ENCODE measurements at regions not wholly inside any gene's neighbourhood (a gene's known extent, or its start where the extent isn't known, plus 50 kb on each side); places are given as distances from the start of the nearest gene placed in this dataset.

GRCh38 chr10:109474812-109475211 lies 448.5 kb downstream of the XPNPEP1 start:
- DNase-seq, result no peak

- DNase-seq, result no peak
Measured at GRCh38 chr10:109474261-109474660, 449.1 kb downstream of the XPNPEP1 start.

GRCh38 chr10:109467551-109467950 lies 455.8 kb downstream of the XPNPEP1 start:
- no peak for DNase-seq

DNA sequence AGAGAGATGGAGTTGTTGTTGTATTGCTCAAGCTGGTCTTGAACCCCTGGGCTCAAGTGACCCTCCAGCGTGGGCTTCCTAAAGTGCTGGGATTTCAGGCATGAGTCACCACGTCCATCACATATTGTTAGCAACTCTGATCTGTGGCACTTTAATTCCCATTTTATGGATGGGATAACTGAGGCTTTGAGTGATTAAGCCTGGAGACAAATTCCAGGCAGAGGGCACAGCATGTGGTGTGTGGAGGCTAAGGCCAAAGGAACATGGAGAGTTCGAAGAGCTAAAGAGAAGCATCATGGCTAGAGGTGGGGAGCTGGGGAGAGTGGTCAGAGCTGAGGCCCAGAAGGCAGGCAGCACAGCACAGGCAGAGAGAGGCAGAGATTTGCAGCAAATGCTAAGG lies 458.4 kb downstream of the XPNPEP1 start:
- DNase-seq, result no peak

GRCh38 chr10:109457302-109457638 lies 466.0 kb downstream of the XPNPEP1 start:
- DNase-seq, result no peak

DNA sequence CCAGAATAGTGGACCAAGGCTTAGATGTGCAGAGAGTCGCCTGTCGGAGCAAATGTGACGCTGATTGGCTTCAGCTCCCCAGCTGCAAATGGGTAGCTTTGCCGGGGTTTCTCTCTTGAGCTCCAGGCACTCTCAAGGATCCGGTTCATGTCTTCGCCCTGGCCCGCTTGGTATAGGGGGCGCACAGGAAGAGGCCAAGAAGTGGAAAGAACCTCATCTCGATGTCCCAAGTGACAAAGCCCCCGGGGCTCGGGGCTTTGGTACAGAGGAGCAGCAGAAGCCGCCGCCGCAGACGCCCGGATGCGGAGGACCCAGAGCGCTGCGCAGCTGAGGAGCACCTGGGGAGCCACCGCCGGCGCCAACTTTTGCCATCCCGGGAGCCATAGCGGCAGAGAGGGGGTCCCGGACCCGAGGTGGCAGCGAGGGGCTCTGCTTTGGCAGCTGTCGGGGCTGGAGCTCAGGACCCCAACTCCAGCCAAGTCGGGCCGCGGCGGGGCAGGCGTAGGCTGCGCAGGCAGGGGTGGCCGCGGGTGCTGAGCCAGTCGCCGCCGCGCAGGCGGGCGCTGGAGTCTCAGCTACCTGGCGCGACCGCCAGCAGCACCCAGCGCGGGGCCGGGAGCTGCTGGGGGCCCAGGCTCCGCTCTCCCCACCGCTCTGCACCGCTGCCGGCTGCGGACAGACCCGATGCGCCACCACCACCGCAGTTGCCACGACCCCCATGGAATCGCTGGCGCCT lies 466.6 kb downstream of the XPNPEP1 start:
- no peak for DNase-seq

GRCh38 chr10:109454691-109455090 lies 468.6 kb downstream of the XPNPEP1 start:
- DNase-seq, result no peak

- no peak for DNase-seq
Measured at GRCh38 chr10:109451879-109452278, 471.4 kb downstream of the XPNPEP1 start.

DNA sequence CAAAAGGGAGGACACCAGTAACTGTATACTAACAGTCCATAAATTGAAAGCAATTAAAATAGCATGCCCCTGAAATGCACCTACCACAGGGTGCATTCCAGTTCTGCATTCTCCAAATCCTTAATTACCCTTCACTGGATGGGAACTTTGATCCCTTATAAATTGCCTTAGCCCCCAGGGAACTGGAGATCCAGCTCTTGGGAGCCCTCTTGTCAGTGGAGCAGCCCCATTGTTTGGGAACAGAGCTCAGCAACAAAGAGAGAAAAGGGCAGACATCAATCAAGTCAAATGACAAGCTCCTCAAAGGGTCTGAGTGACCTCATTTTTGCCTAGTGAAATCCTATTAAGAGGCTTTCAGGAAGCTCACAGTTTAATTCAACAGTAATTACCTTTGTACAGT lies 472.6 kb downstream of the XPNPEP1 start:
- no peak for DNase-seq

DNA sequence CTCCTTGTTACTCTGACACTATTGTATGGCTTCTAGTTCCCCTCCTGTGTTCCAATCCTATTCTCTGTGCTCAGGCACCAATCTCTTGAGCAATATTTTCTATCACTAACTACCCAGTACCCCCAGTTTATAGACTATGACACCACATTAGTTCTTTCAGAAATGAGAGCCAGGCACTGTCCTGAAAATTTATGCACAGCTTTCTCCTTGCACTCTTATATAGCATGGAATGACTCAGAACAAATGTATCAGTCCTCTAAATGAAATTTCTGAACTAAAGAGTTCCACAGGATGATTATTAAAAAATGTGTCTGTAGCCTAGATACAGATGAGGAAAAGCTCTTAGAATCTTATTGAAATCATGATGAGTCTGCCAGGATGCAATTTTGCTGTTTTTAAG lies 489.9 kb downstream of the XPNPEP1 start:
- DNase-seq, result no peak

GRCh38 chr10:109432281-109432680 lies 491.0 kb downstream of the XPNPEP1 start:
- DNase-seq, result no peak

GRCh38 chr10:109430799-109431198 lies 492.5 kb downstream of the XPNPEP1 start:
- DNase-seq, result no peak

GRCh38 chr10:109430043-109430760 lies 493.1 kb downstream of the XPNPEP1 start:
- DNase-seq, result no peak

DNA sequence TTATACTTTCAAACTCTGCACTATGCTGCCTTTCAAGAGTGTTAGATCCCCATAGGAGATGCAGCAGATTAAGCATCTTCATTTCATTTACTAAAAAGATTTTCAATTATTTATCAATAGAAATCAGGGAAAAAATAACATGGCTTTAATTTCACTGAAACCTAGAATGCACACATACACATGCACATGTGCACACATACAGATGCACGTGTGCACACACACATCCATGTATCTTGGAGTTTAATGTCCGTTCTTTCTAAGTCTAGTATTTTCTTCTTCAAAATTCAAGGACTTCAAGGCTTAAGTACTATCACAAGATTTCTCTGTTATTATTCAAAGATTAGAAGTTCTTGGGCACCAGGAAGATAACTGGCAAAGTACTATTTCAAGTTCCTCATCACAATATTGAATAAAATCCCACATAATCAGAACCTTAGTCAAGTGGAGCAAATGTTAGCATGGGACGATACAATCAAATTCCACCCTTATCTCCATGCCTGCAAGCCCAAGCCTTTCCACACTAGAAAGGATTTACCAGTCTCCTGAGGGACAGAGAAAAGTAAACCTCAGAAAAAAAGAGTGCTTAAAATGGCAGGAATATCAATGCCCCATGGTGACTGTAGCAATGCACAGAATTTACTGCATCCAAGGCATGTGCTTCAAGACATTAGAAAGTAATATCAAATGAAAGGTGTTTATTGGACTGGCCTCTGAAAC lies 494.4 kb downstream of the XPNPEP1 start:
- no peak for DNase-seq

DNA sequence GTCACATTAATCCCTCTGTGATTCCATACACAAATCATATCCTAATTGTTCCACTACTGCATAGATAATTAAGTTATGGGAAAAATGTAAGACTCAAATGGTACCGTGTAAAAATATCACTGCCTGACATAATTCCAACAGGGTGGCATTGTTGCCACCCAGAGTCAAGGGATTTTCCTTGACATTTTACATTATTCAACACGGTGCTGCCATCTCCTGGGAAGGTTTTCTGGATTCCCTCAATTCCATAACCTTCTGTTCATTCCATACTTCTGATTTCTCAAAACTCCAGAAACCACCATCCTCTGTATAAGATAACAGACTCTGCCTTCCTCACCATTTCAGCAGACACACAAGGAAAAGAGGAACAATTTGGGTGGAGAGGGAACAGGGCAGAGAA lies 495.9 kb downstream of the XPNPEP1 start:
- DNase-seq, result no peak

- DNase-seq, result no peak
Measured at GRCh38 chr10:109426987-109427386, 496.3 kb downstream of the XPNPEP1 start.

- DNase-seq, result no peak
Measured at GRCh38 chr10:109418795-109419194, 504.5 kb downstream of the XPNPEP1 start.

DNA sequence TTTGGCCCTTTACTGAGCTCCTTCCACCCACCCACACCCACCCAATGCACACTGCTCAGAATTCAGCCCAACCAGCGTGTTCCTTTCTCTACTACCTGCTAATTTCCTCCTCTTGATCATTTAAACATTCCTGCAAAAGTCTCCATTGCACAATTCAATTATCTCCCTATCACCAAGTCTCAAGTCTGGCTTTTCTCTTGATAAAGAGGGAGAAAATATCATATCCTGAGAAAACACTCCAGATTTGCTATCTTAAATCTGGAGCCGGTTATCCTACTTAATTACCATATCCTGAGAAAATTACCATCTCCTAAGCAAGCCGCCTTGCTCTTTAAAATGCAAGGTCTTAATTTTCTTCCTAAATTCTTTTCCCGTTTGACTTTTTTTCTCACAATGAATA lies 505.5 kb downstream of the XPNPEP1 start:
- no peak for DNase-seq

- no peak for DNase-seq
Measured at GRCh38 chr10:109412353-109412752, 511.0 kb downstream of the XPNPEP1 start.

DNA sequence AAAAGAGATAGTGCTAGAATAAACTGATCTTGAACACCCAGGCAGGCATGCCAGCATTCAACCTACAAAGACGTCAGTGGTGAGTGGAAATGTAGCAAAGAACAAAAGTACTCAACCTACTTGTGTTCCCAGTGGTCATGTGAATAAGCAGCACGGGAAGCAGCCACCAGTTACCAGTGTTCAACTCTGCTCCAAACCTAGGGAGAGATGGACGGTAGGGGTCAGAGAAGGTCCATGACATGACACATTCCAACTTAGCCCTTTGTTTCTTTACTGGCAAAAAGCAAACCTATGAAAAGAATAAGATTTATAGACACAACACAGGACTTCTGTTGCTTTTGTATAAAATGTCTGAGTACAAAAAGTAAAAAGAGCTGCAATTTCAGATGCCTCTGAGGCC lies 511.4 kb downstream of the XPNPEP1 start:
- no peak for DNase-seq

GRCh38 chr10:109405338-109405737 lies 518.0 kb downstream of the XPNPEP1 start:
- no peak for DNase-seq

DNA sequence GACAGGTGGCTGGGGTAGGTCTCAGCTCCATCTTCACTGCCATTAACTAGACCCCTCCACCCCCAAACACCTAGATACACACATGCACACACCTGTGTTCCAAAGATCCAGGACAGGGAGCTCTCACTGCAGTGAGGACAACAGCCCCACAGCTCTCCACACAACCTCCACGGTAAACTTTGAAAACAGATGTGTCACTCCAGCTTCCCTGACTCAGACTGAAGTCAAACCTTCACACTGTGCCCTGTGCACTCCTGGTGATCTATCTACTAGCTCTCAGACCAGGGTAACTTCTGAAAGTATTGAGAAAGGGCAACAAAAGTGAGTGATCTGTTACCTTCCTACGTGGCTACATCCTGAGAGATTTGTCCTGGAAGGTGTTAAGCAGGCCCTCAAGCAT lies 519.8 kb downstream of the XPNPEP1 start:
- no peak for DNase-seq

DNA sequence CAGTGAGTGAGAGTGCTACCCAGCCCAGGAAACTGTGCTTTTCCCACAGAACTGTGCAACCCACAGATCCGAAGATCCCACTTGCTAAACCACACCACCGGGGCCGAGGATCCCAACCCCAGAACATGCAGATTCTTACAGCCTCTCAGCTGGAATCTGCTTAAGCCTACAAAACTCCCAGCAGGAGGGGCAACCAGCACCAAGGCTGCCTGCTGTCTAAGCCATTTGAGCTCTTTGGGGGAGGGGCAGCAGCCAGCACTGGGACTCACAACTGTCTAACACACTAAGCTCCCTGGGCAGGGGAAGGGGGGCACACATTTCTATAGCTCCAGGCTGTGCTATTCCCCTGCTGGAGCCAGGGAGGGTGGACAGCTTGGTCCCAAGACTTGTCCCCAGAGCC lies 529.9 kb downstream of the XPNPEP1 start:
- no peak for DNase-seq

- no peak for DNase-seq
Measured at GRCh38 chr10:109386921-109387320, 536.4 kb downstream of the XPNPEP1 start.
